Stimulated activated CD4-positive, alpha-beta T cell treated with anti-CD3 and anti-CD28 coated beads, Interleukin-1b, Interleukin-23, amount 100 ng/mL, for 48 hours (primary cell): ENCODE measurements at regions not wholly inside any gene's neighbourhood (a gene's known extent, or its start where the extent isn't known, plus 50 kb on each side); places are given as distances from the start of the nearest gene placed in this dataset.

Experiments
- DNase-seq: peaks from one replicate; pipeline ENCODE4 v3.0.0-alpha.2; 2020

GRCh38 chr5:2220741-2221140 lies 338.0 kb upstream of the IRX4 start:
- DNase-seq: no peak

GRCh38 chr5:2219149-2219776 lies 336.5 kb upstream of the IRX4 start:
- no peak for DNase-seq

GRCh38 chr5:2217219-2217618 lies 334.5 kb upstream of the IRX4 start:
- DNase-seq: no peak

GRCh38 chr5:2214910-2215590 lies 332.3 kb upstream of the IRX4 start:
- DNase-seq: no peak

- no peak for DNase-seq
These were observed 330.5 kb upstream of the IRX4 start for GRCh38 chr5:2213121-2213730.

GRCh38 chr5:2212481-2212880 lies 329.8 kb upstream of the IRX4 start:
- no peak for DNase-seq

- DNase-seq: no peak
These were observed 325.5 kb upstream of the IRX4 start for GRCh38 chr5:2208239-2208544.

GRCh38 chr5:2207416-2208238 lies 324.9 kb upstream of the IRX4 start:
- DNase-seq: no peak

GRCh38 chr5:2207109-2207399 lies 324.3 kb upstream of the IRX4 start:
- no peak for DNase-seq

- DNase-seq: no peak
These were observed 323.8 kb upstream of the IRX4 start for GRCh38 chr5:2206293-2207108.

GRCh38 chr5:2205596-2206226 lies 323.0 kb upstream of the IRX4 start:
- DNase-seq: no peak

GRCh38 chr5:2205185-2205585 lies 322.5 kb upstream of the IRX4 start:
- no peak for DNase-seq

- no peak for DNase-seq
These were observed 321.9 kb upstream of the IRX4 start for GRCh38 chr5:2204366-2205184.

- no peak for DNase-seq
These were observed 321.0 kb upstream of the IRX4 start for GRCh38 chr5:2203774-2204173.

GRCh38 chr5:2201832-2202231 lies 319.1 kb upstream of the IRX4 start:
- DNase-seq: no peak

GRCh38 chr5:2201421-2201820 lies 318.7 kb upstream of the IRX4 start:
- no peak for DNase-seq

GRCh38 chr5:2201011-2201410 lies 318.3 kb upstream of the IRX4 start:
- DNase-seq: no peak

- DNase-seq: no peak
These were observed 317.7 kb upstream of the IRX4 start for GRCh38 chr5:2200261-2200950.

GRCh38 chr5:2199697-2200096 lies 317.0 kb upstream of the IRX4 start:
- DNase-seq: no peak

GRCh38 chr5:2196989-2197619 lies 314.4 kb upstream of the IRX4 start:
- no peak for DNase-seq

GRCh38 chr5:2196416-2196815 lies 313.7 kb upstream of the IRX4 start:
- no peak for DNase-seq
